ENCODE measurements at regions not wholly inside any gene's neighbourhood (a gene's known extent, or its start where the extent isn't known, plus 50 kb on each side); places are given as distances from the start of the nearest gene placed in this dataset.

GRCh38 chr17:77854759-77855745, 103.5 kb upstream of the TNRC6C start:
- TF ChIP-seq CTCF (conservative IDR thresholded peaks at IDR 0.05 in 1 of 2, IDR thresholded peaks at IDR 0.05 in 1 of 2; ENCODE audit: low read depth in 1 of 2, low read length in 2 of 2) (no peak), EZH2 (IDR thresholded peaks at IDR 0.05; ENCODE audit: low read length, missing control alignments) (no peak)
